ENCODE measurements at regions not wholly inside any gene's neighbourhood (a gene's known extent, or its start where the extent isn't known, plus 50 kb on each side); places are given as distances from the start of the nearest gene placed in this dataset.
A peak's percentile ranks its signal among the peaks of the same experiment; 100 is the strongest.

DNA sequence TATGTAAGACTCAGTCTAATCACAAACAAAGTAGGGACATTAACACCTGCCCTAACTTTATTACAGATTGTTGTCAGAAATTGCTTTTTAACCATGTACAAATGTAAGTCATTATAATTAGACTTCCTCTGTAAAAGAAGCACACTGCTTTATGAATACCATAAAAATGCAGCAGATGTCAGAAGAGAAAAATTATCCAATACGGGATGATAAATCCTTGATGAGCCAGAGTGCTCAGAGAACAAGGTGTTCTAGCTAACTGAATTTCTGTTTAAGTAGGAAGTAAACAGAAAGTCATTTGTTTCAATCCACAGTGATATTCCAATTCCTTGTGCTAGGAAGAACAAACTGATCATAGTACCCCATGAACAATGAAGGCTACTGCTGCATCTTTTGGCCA, 54.6 kb upstream of the BMPER start:
- DNase-seq (ENCODE audit: low read depth): no peak

- DNase-seq (ENCODE audit: low read depth): no peak
Observed at GRCh38 chr7:33852838-33853237, 52.5 kb upstream of the BMPER start.

GRCh38 chr7:33853361-33854062, 51.8 kb upstream of the BMPER start:
- DNase-seq (ENCODE audit: low read depth): peak; percentile 95

- peak; percentile 98 for DNase-seq (ENCODE audit: low read depth)
Observed at GRCh38 chr7:33854178-33854577, 51.2 kb upstream of the BMPER start.

- peak; percentile 96 for DNase-seq (ENCODE audit: low read depth)
Observed at GRCh38 chr7:33854801-33855350, 50.5 kb upstream of the BMPER start.

Measured in RPMI7951 (cell line).